IMR-90 (cell line): ENCODE measurements at regions not wholly inside any gene's neighbourhood (a gene's known extent, or its start where the extent isn't known, plus 50 kb on each side); places are given as distances from the start of the nearest gene placed in this dataset.

Experiments
- ATAC-seq: fragments of 200-7000 bp; cut with Tn5 transposase; 2 replicates; pipeline ENCODE4 v1.9.1; 2020; ENCODE audit warnings: low read depth, mild to moderate bottlenecking, moderate library complexity
- BruUV-seq: library from RNA; stranded (reverse); fragments of 400-500 nt; replicated peaks from 2 replicates; lab custom pipeline; 2021; lab: Mats Ljungman, UMichigan
- CTCF ChIA-PET: fragments of 300-600 bp; formaldehyde crosslinking; extraction: SDS; loops from one replicate; lab custom pipeline; 2021; ENCODE audit warnings: antibody characterized with exemption; lab: Yijun Ruan, JAX
- POLR2A ChIA-PET: fragments of 300-600 bp; sonication (Branson Sonifier 250); formaldehyde crosslinking; loops from one replicate; lab custom pipeline; 2022; ENCODE audit warnings: antibody characterized with exemption; ENCODE audit not compliant: unreplicated experiment; lab: Charles Lee
- DNase-seq: peaks from one replicate; pipeline ENCODE4 v3.0.0; 2013
- H2AFZ ChIP-seq: replicated peaks from 2 replicates; pipeline ENCODE3; 2013; ENCODE audit warnings: low read length, mild to moderate bottlenecking; ENCODE audit not compliant: poor library complexity
- H2AK5ac ChIP-seq: 2 replicates; pipeline ENCODE4 v1.6.1; 2013; ENCODE audit warnings: low read depth, low read length, inconsistent platforms
- H2AK9ac ChIP-seq: replicated peaks from 2 replicates; pipeline ENCODE3; 2013; ENCODE audit warnings: mild to moderate bottlenecking, low read depth, low read length, moderate library complexity; ENCODE audit not compliant: poor library complexity
- H2BK120ac ChIP-seq: 2 replicates; pipeline ENCODE4 v1.6.1; 2013; ENCODE audit warnings: low read depth, low read length, inconsistent platforms
- H2BK15ac ChIP-seq: 3 replicates; pipeline ENCODE4 v1.6.1; 2013; ENCODE audit warnings: low read depth, low read length, inconsistent platforms
- H2BK20ac ChIP-seq: 2 replicates; pipeline ENCODE4 v1.6.1; 2013; ENCODE audit warnings: low read depth, mild to moderate bottlenecking, inconsistent platforms, low read length, moderate library complexity
- H2BK5ac ChIP-seq: 2 replicates; pipeline ENCODE4 v1.6.1; 2013; ENCODE audit warnings: mild to moderate bottlenecking, low read depth, low read length, inconsistent platforms; ENCODE audit not compliant: poor library complexity, severe bottlenecking
- H3K14ac ChIP-seq: replicated peaks from 2 replicates; pipeline ENCODE4 v1.6.1; 2013; ENCODE audit warnings: low read depth, low read length, inconsistent platforms
- H3K18ac ChIP-seq: 2 replicates; pipeline ENCODE4 v1.6.1; 2013; ENCODE audit warnings: low read depth, low read length, control low read depth
- H3K23ac ChIP-seq: 2 replicates; pipeline ENCODE4 v1.6.1; 2013; ENCODE audit warnings: low read depth, low read length, inconsistent platforms
- H3K27ac ChIP-seq: 2 replicates; pipeline ENCODE4 v1.5.1; 2013; ENCODE audit warnings: mild to moderate bottlenecking, control low read depth, low read length; ENCODE audit not compliant: insufficient read depth
- H3K27me3 ChIP-seq: 2 replicates; pipeline ENCODE4 v1.6.1; 2013; ENCODE audit warnings: low read length; ENCODE audit not compliant: control insufficient read depth, insufficient read depth
- H3K36me3 ChIP-seq: 2 replicates; pipeline ENCODE4 v1.6.1; 2013; ENCODE audit warnings: low read length, mixed read lengths; ENCODE audit not compliant: control insufficient read depth, insufficient read depth
- H3K4ac ChIP-seq: 2 replicates; pipeline ENCODE4 v1.6.1; 2013; ENCODE audit warnings: low read depth, low read length, inconsistent platforms
- H3K4me1 ChIP-seq: 2 replicates; pipeline ENCODE4 v1.6.1; 2013; ENCODE audit warnings: low read length, mixed read lengths; ENCODE audit not compliant: control insufficient read depth, insufficient read depth
- H3K4me2 ChIP-seq: 2 replicates; pipeline ENCODE4 v1.6.1; 2013; ENCODE audit warnings: low read depth, mild to moderate bottlenecking, control low read depth, low read length, moderate library complexity
- H3K4me3 ChIP-seq: 2 replicates; pipeline ENCODE4 v1.5.1; 2013; ENCODE audit warnings: low read depth, mild to moderate bottlenecking, control low read depth, low read length, moderate library complexity; ENCODE audit not compliant: insufficient read depth
- H3K56ac ChIP-seq: 2 replicates; pipeline ENCODE4 v1.6.1; 2013; ENCODE audit warnings: low read length, inconsistent platforms; ENCODE audit not compliant: insufficient read depth; ENCODE audit errors: extremely low read depth
- H3K79me1 ChIP-seq, 2 experiments: 2 replicates each; pipeline ENCODE4 v1.6.1; 2013; ENCODE audit warnings: low read length in 2 of 2, inconsistent platforms in 1 of 2, low read depth in 1 of 2
- H3K9ac ChIP-seq: 2 replicates; pipeline ENCODE4 v1.6.1; 2013; ENCODE audit warnings: low read depth, low read length, control low read depth
- H3K9me1 ChIP-seq: 2 replicates; pipeline ENCODE4 v1.6.1; 2013; ENCODE audit warnings: low read length, inconsistent platforms; ENCODE audit not compliant: insufficient read depth
- H3K9me3 ChIP-seq: 2 replicates; pipeline ENCODE4 v1.6.1; 2013; ENCODE audit warnings: low read length; ENCODE audit not compliant: control insufficient read depth, insufficient read depth
- H4K20me1 ChIP-seq: 2 replicates; pipeline ENCODE4 v1.6.1; 2013; ENCODE audit warnings: low read length, inconsistent platforms; ENCODE audit not compliant: insufficient read depth
- H4K5ac ChIP-seq: 2 replicates; pipeline ENCODE4 v1.6.1; 2013; ENCODE audit warnings: mild to moderate bottlenecking, low read depth, low read length, control low read depth
- H4K8ac ChIP-seq, 2 experiments: 2 replicates each; pipeline ENCODE4 v1.6.1; 2013; ENCODE audit warnings: low read depth in 2 of 2, low read length in 2 of 2, control low read depth in 1 of 2, inconsistent platforms in 1 of 2
- H4K91ac ChIP-seq: 2 replicates; pipeline ENCODE4 v1.6.1; 2013; ENCODE audit warnings: low read depth, low read length, inconsistent platforms; ENCODE audit not compliant: insufficient read depth
- BHLHE40 ChIP-seq: fragments of 150-350 bp; IDR thresholded peaks from 2 replicates; pipeline ENCODE4 v1.6.1; 2016; ENCODE audit warnings: mild to moderate bottlenecking, low read depth, low read length
- CEBPB ChIP-seq: IDR thresholded peaks from 2 replicates; pipeline ENCODE4 v1.6.1; 2012; ENCODE audit warnings: low read depth, low read length, improper control_type of control experiment
- CHD1 ChIP-seq: IDR thresholded peaks from 2 replicates; pipeline ENCODE4 v1.6.1; 2012; ENCODE audit warnings: low read depth, low read length, improper control_type of control experiment
- FOS ChIP-seq: fragments of 150-350 bp; IDR thresholded peaks from 2 replicates; pipeline ENCODE4 v1.6.1; 2016; ENCODE audit warnings: low read depth, low read length
- MAFK ChIP-seq: IDR thresholded peaks from 2 replicates; pipeline ENCODE4 v1.6.1; 2012; ENCODE audit warnings: low read depth, low read length, improper control_type of control experiment
- MAZ ChIP-seq: IDR thresholded peaks from 2 replicates; pipeline ENCODE4 v1.6.1; 2012; ENCODE audit warnings: low read depth, mild to moderate bottlenecking, low read length, improper control_type of control experiment, moderate library complexity, borderline replicate concordance
- MXI1 ChIP-seq: IDR thresholded peaks from 2 replicates; pipeline ENCODE4 v1.6.1; 2012; ENCODE audit warnings: low read depth, mild to moderate bottlenecking, low read length, moderate library complexity, borderline replicate concordance
- POLR2A ChIP-seq: IDR thresholded peaks from 2 replicates; pipeline ENCODE4 v1.6.1; 2012; ENCODE audit warnings: mild to moderate bottlenecking, low read depth, low read length
- RAD21 ChIP-seq: IDR thresholded peaks from 2 replicates; pipeline ENCODE4 v1.6.1; 2012; ENCODE audit warnings: low read length, improper control_type of control experiment
- RCOR1 ChIP-seq: IDR thresholded peaks from 2 replicates; pipeline ENCODE4 v1.6.1; 2012; ENCODE audit warnings: mild to moderate bottlenecking, low read length, improper control_type of control experiment; ENCODE audit not compliant: insufficient replicate concordance
- RFX5 ChIP-seq: IDR thresholded peaks from 2 replicates; pipeline ENCODE4 v1.8.0; 2012; ENCODE audit warnings: low read depth, mild to moderate bottlenecking, low read length, moderate library complexity
- SMC3 ChIP-seq: fragments of 150-350 bp; IDR thresholded peaks from 2 replicates; pipeline ENCODE4 v1.6.1; 2016; ENCODE audit warnings: low read depth, mild to moderate bottlenecking, antibody characterized with exemption, low read length, moderate library complexity
- USF2 ChIP-seq: fragments of 150-350 bp; IDR thresholded peaks from 2 replicates; pipeline ENCODE4 v1.6.1; 2017; ENCODE audit warnings: mild to moderate bottlenecking, antibody characterized with exemption, low read length, low read depth
- dilution Hi-C: fragments of 300-500 bp; cut with HindIII; formaldehyde crosslinking; loops from one replicate; pipeline ENCODE4 v1.14.3; 2018; ENCODE audit warnings: low sequenced_read_pairs; ENCODE audit not compliant: unreplicated experiment
- in situ Hi-C: fragments of 300-500 bp; cut with MboI; formaldehyde crosslinking; loops from 3 replicates; pipeline ENCODE4 v1.14.3; 2019; ENCODE audit warnings: low sequenced_read_pairs, inconsistent platforms, mixed read lengths
- intact Hi-C: fragments of 100-400 bp; cut with micrococcal nuclease; formaldehyde crosslinking; loops from 2 replicates; pipeline ENCODE4 v1.10.0; 2022
- TF ChIP-seq, protein P1 (sequence below): fragments of 150-350 bp; IDR thresholded peaks from 2 replicates; pipeline ENCODE4 v1.6.1; 2016; ENCODE audit warnings: low read depth, mild to moderate bottlenecking, low read length, moderate library complexity, borderline replicate concordance

DNA sequence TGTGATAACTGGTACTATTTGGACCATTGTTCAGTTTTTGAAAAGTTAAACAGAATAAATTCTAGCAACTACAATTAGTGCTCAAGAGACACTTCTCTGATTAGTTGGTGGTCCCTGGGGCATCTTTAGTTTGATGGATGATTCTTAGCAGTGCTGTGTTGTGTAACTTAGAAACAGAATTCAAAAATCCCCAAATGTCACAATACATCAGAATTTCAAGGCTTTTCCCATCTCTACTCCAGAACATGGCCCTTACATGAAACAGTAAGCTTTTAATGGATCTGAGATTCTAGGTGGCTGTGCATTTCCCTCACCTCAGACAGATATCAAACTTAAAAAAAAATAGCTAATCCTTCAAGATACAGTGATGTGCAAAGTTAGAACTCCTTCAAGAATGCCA lies 104.4 kb upstream of the CXCL13 start:
- Histone ChIP-seq H3K14ac (no peak overlapping the region), H3K9ac (no peak overlapping the region), H3K27ac (no peak overlapping the region), H3K18ac (no peak overlapping the region), H3K4me2 (no peak overlapping the region), H3K4ac (no peak overlapping the region), H3K27me3 (no peaks in the 10 kb centered on the region), H3K4me1 (no peaks in the 10 kb centered on the region), H2AFZ (no peak overlapping the region), H3K9me1 (no peaks in the 10 kb centered on the region), H4K91ac (no peak overlapping the region), H3K4me3 (no peak overlapping the region), H3K23ac (no peak overlapping the region), H3K79me1 (no peaks in the 10 kb centered on the region), H4K5ac (no peak overlapping the region), H3K36me3 (no peaks in the 10 kb centered on the region), H2BK5ac (no peak overlapping the region), H2BK20ac (no peak overlapping the region), H2BK120ac (no peak overlapping the region), H4K20me1 (no peaks in the 10 kb centered on the region), H2AK9ac (no peak overlapping the region), H3K56ac (no peak overlapping the region), H2BK15ac (no peak overlapping the region), H2AK5ac (no peak overlapping the region), H3K9me3 (no peaks in the 10 kb centered on the region), H4K8ac (no peak overlapping the region)
- ChIA-PET POLR2A (no interaction called here), CTCF (no interaction called here)
- DNase-seq (no peak), ATAC-seq (no peak)
- BruUV-seq: no TSS peak
- in situ Hi-C loops (no loop called here), intact Hi-C loops (no loop called here), dilution Hi-C loops (no loop called here)
- no peak for TF ChIP-seq RCOR1
- no peak for TF ChIP-seq CEBPB
- TF ChIP-seq SMC3: no peak
- no peak for TF ChIP-seq BHLHE40
- no peak for TF ChIP-seq MAFK
- no peak for TF ChIP-seq MXI1
- no peak for TF ChIP-seq CHD1
- no peak for TF ChIP-seq MAZ
- TF ChIP-seq USF2: no peak
- TF ChIP-seq, protein P1, sequence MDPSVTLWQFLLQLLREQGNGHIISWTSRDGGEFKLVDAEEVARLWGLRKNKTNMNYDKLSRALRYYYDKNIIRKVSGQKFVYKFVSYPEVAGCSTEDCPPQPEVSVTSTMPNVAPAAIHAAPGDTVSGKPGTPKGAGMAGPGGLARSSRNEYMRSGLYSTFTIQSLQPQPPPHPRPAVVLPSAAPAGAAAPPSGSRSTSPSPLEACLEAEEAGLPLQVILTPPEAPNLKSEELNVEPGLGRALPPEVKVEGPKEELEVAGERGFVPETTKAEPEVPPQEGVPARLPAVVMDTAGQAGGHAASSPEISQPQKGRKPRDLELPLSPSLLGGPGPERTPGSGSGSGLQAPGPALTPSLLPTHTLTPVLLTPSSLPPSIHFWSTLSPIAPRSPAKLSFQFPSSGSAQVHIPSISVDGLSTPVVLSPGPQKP: no peak
- TF ChIP-seq POLR2A: no peak
- TF ChIP-seq RAD21: no peak
- no peak for TF ChIP-seq RFX5
- no peak for TF ChIP-seq FOS
